HCT116 (cell line): ENCODE measurements at regions not wholly inside any gene's neighbourhood (a gene's known extent, or its start where the extent isn't known, plus 50 kb on each side); places are given as distances from the start of the nearest gene placed in this dataset.

Source experiments
- ATAC-seq: fragments of 200-7000 bp; cut with Tn5 transposase; 2 replicates; pipeline ENCODE4 v1.9.1; 2020; ENCODE audit warnings: mild to moderate bottlenecking, moderate library complexity
- BruUV-seq: library from RNA; stranded (reverse); fragments of 400-500 nt; replicated peaks from 2 replicates; lab custom pipeline; 2021; lab: Mats Ljungman, UMichigan
- CTCF ChIA-PET: fragments of 300-600 bp; sonication (Branson Sonifier 250); formaldehyde crosslinking; loops from one replicate; lab custom pipeline; 2021; ENCODE audit warnings: antibody characterized with exemption; lab: Charles Lee
- POLR2A ChIA-PET: fragments of 300-600, 350-600 bp; sonication (Branson Sonifier 250); formaldehyde crosslinking; loops from one replicate; lab custom pipeline; 2021; ENCODE audit warnings: antibody characterized with exemption; lab: Charles Lee
- RAD21 ChIA-PET, 2 experiments: fragments of 300-600 bp; sonication (Branson Sonifier 250); formaldehyde crosslinking; loops; one replicate each; lab custom pipeline; 2023; ENCODE audit warnings: low total read pairs in 2 of 2; ENCODE audit not compliant: uncharacterized antibody in 2 of 2, unreplicated experiment in 2 of 2, low non-redundant PET in 1 of 2; lab: Charles Lee
- DNase-seq: peaks from one replicate; pipeline ENCODE4 v3.0.0-alpha.2; 2010; ENCODE audit warnings: low read depth, low spot score
- H2AFZ ChIP-seq: fragments of 200-600 bp; shearing (Covaris generic), sonication (generic); 2 replicates; pipeline ENCODE4 v1.6.1; 2017; ENCODE audit warnings: low read depth, mixed run types, mixed read lengths, antibody characterized with exemption, low read length; ENCODE audit not compliant: poor library complexity, severe bottlenecking
- H3K27ac ChIP-seq: 2 replicates; pipeline ENCODE4 v1.5.1; 2012; ENCODE audit warnings: low read depth, low read length
- H3K27me3 ChIP-seq: fragments of 200-600 bp; sonication (generic); 2 replicates; pipeline ENCODE4 v1.6.1; 2016; ENCODE audit warnings: mixed run types, low read length, mixed read lengths; ENCODE audit not compliant: insufficient read depth
- H3K36me3 ChIP-seq, 2 experiments: fragments of 200-500 bp in 1 of 2; fragments of 200-600 bp in 1 of 2; sonication (Bioruptor generic) in 1 of 2; sonication (generic) in 1 of 2; 2 replicates each; pipeline versions ENCODE4 v1.5.1 to v1.6.1; 2014 to 2016; ENCODE audit warnings: low read length in 2 of 2, inconsistent platforms in 1 of 2, mixed read lengths in 1 of 2, mixed run types in 1 of 2; ENCODE audit not compliant: insufficient read depth in 2 of 2, control insufficient read depth in 1 of 2
- H3K4me1 ChIP-seq, 2 experiments: fragments of 200-600 bp in 1 of 2; sonication (generic) in 1 of 2; 2 replicates each; pipeline versions ENCODE4 v1.5.1 to v1.6.1; 2012 to 2017; ENCODE audit warnings: low read length in 2 of 2, inconsistent platforms in 1 of 2, mild to moderate bottlenecking in 1 of 2, mixed read lengths in 1 of 2, mixed run types in 1 of 2, moderate library complexity in 1 of 2; ENCODE audit not compliant: insufficient read depth in 2 of 2, control insufficient read depth in 1 of 2
- H3K4me2 ChIP-seq: fragments of 200-600 bp; sonication (generic); 2 replicates; pipeline ENCODE4 v1.6.1; 2017; ENCODE audit warnings: mixed run types, low read length, mixed read lengths
- H3K4me3 ChIP-seq, 2 experiments: fragments of 200-600 bp in 1 of 2; sonication (generic) in 1 of 2; replicated peaks in 1 of 2; 2 replicates each; pipeline ENCODE4 v1.5.1; 2011 to 2016; ENCODE audit warnings: low read length in 2 of 2, control low read depth in 1 of 2, low read depth in 1 of 2, mild to moderate bottlenecking in 1 of 2, mixed read lengths in 1 of 2, mixed run types in 1 of 2
- H3K79me2 ChIP-seq: fragments of 200-600 bp; sonication (generic); 2 replicates; pipeline ENCODE4 v1.6.1; 2017; ENCODE audit warnings: mild to moderate bottlenecking, mixed run types, low read length, moderate library complexity, mixed read lengths; ENCODE audit not compliant: insufficient read depth
- H3K9ac ChIP-seq: fragments of 200-600 bp; sonication (generic); 2 replicates; pipeline ENCODE4 v1.6.1; 2016; ENCODE audit warnings: low read length, mixed read lengths
- H3K9me2 ChIP-seq: fragments of 200-600 bp; sonication (generic), shearing (Covaris generic); 2 replicates; pipeline ENCODE4 v1.6.1; 2017; ENCODE audit warnings: mixed run types, mild to moderate bottlenecking, moderate library complexity; ENCODE audit not compliant: insufficient read depth
- H3K9me3 ChIP-seq, 2 experiments: fragments of 200-500 bp in 1 of 2; fragments of 200-600 bp in 1 of 2; sonication (Bioruptor generic) in 1 of 2; sonication (generic) in 1 of 2; 2 replicates each; pipeline ENCODE4 v1.6.1; 2014 to 2017; ENCODE audit warnings: low read length in 2 of 2, mixed read lengths in 2 of 2, inconsistent platforms in 1 of 2, low read depth in 1 of 2, mild to moderate bottlenecking in 1 of 2, mixed run types in 1 of 2, moderate library complexity in 1 of 2; ENCODE audit not compliant: control insufficient read depth in 1 of 2, insufficient read depth in 1 of 2
- H4K20me1 ChIP-seq: fragments of 200-600 bp; sonication (generic), shearing (Covaris generic); 2 replicates; pipeline ENCODE4 v1.6.1; 2017; ENCODE audit warnings: mixed run types, mild to moderate bottlenecking, moderate library complexity; ENCODE audit not compliant: insufficient read depth
- CBX3 ChIP-seq: IDR thresholded peaks from 2 replicates; pipeline ENCODE4 v1.6.1; 2012; ENCODE audit warnings: low read depth
- EGR1 ChIP-seq: IDR thresholded peaks from 2 replicates; pipeline ENCODE4 v1.6.1; 2012; ENCODE audit warnings: low read depth
- ELF1 ChIP-seq: IDR thresholded peaks from 2 replicates; pipeline ENCODE4 v1.6.1; 2012; ENCODE audit warnings: low read depth, borderline replicate concordance
- JUND ChIP-seq: IDR thresholded peaks from 2 replicates; pipeline ENCODE4 v1.6.1; 2012
- POLR2A ChIP-seq: IDR thresholded peaks from 2 replicates; pipeline ENCODE4 v1.7.0; 2011; ENCODE audit warnings: borderline replicate concordance; ENCODE audit not compliant: insufficient read depth, insufficient read length; ENCODE audit errors: extremely low read depth
- RAD21 ChIP-seq: IDR thresholded peaks from 2 replicates; pipeline ENCODE4 v1.6.1; 2012; ENCODE audit warnings: low read depth, mild to moderate bottlenecking
- SIN3A ChIP-seq: IDR thresholded peaks from 2 replicates; pipeline ENCODE4 v1.6.1; 2012; ENCODE audit warnings: low read depth
- SP1 ChIP-seq: IDR thresholded peaks from 2 replicates; pipeline ENCODE4 v1.6.1; 2012; ENCODE audit warnings: low read depth
- SRF ChIP-seq: IDR thresholded peaks from 2 replicates; pipeline ENCODE4 v1.6.1; 2012; ENCODE audit warnings: low read depth
- ZNF274 ChIP-seq: fragments of 200-500 bp; sonication (Bioruptor generic); IDR thresholded peaks from 2 replicates; pipeline ENCODE4 v1.6.1; 2014; ENCODE audit warnings: mild to moderate bottlenecking, low read depth, low read length, inconsistent platforms
- intact Hi-C: fragments of 100-400 bp; cut with micrococcal nuclease; formaldehyde crosslinking; loops from 2 replicates; pipeline ENCODE4 v1.10.0; 2022
- TF ChIP-seq, protein P1 (sequence below), 3 experiments: fragments of 200-600 bp in 1 of 3; sonication (generic) in 1 of 3; IDR thresholded peaks in 2 of 3; conservative IDR thresholded peaks in 1 of 3; 2 replicates each; pipeline ENCODE4 v1.5.1; 2012 to 2017; ENCODE audit warnings: low read depth in 2 of 3, low read length in 2 of 3, antibody characterized with exemption in 1 of 3, borderline replicate concordance in 1 of 3, control low read depth in 1 of 3, mild to moderate bottlenecking in 1 of 3, mixed read lengths in 1 of 3, mixed run types in 1 of 3, moderate library complexity in 1 of 3; ENCODE audit not compliant: insufficient read depth in 1 of 3
- TF ChIP-seq, protein P2 (sequence below): IDR thresholded peaks from 2 replicates; pipeline ENCODE4 v1.6.1; 2012

DNA sequence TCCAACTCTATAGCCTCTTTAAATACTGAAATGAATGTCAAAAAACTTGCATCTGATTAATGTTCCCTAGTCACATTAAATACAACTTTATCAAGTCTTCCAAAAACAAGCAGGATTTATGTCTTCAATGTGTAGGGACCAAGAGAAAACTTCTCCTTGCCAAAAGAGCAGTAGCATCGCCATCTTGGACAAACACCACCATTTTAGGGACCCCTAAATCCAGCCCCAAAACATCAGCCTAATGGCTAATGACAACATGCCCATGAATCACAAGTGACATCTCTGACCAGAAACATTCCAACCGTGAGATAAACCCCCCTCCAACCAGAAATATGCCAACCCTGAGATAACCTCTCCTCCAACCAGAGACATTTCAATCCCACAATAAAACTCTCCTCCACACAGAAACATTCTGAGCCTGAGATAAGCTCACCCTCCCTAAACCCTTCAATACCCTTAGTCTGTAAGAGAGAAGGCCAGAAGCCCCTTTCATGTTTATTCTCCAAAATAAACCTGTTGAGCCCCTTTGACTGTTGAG, 697.4 kb downstream of the TRAM1L1 start:
- ChIA-PET CTCF (no interaction called here), RAD21 (no interaction called here), POLR2A (no interaction called here)
- Histone ChIP-seq H3K4me3 (no peak overlapping the region), H3K9me3 (no peaks in the 10 kb centered on the region), H2AFZ (no peak overlapping the region), H4K20me1 (no peaks in the 10 kb centered on the region), H3K27ac (no peak overlapping the region), H3K27me3 (no peaks in the 10 kb centered on the region), H3K79me2 (no peaks in the 10 kb centered on the region), H3K4me1 (no peaks in the 10 kb centered on the region), H3K9ac (no peak overlapping the region), H3K9me2 (no peaks in the 10 kb centered on the region), H3K36me3 (no peaks in the 10 kb centered on the region), H3K4me2 (no peak overlapping the region)
- TF ChIP-seq, protein P1, sequence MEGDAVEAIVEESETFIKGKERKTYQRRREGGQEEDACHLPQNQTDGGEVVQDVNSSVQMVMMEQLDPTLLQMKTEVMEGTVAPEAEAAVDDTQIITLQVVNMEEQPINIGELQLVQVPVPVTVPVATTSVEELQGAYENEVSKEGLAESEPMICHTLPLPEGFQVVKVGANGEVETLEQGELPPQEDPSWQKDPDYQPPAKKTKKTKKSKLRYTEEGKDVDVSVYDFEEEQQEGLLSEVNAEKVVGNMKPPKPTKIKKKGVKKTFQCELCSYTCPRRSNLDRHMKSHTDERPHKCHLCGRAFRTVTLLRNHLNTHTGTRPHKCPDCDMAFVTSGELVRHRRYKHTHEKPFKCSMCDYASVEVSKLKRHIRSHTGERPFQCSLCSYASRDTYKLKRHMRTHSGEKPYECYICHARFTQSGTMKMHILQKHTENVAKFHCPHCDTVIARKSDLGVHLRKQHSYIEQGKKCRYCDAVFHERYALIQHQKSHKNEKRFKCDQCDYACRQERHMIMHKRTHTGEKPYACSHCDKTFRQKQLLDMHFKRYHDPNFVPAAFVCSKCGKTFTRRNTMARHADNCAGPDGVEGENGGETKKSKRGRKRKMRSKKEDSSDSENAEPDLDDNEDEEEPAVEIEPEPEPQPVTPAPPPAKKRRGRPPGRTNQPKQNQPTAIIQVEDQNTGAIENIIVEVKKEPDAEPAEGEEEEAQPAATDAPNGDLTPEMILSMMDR (IDR thresholded peaks at IDR 0.05 in 2 of 3, conservative IDR thresholded peaks at IDR 0.05 in 1 of 3; ENCODE audit: borderline replicate concordance in 1 of 3, insufficient read depth in 1 of 3, low read depth in 2 of 3, low read length in 2 of 3), result no peak
- no peak for TF ChIP-seq JUND
- TF ChIP-seq SRF, result no peak
- no peak for TF ChIP-seq ELF1
- no peak for TF ChIP-seq RAD21
- ATAC-seq (no peak), DNase-seq (no peak)
- no TSS peak for BruUV-seq
- intact Hi-C loops, result no loop called here

DNA sequence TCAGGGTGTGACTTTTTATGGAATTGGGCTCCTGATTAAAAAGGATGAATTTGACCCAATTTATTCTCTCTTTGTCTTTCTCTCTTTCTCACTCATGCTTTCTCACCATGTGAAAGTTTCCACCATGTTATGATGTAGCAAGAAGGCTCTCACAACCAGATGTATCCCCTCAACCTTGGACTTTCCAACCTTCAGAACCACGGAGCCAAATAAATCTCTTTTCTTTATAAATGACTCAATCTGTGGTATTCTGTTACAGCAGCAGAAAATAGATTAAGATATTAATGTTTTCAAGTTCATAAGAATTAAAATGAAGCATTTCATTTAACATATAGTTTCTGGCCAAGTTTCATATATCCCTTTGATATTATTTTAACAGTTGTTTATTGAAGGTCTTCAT, 698.5 kb downstream of the TRAM1L1 start:
- no TSS peak for BruUV-seq
- ChIA-PET CTCF (no interaction called here), RAD21 (no interaction called here), POLR2A (no interaction called here)
- Histone ChIP-seq H2AFZ (peak overlapping the region; percentile 6), H3K9me3 (no peaks in the 10 kb centered on the region), H3K79me2 (no peaks in the 10 kb centered on the region), H3K4me3 (no peak overlapping the region), H3K27me3 (no peaks in the 10 kb centered on the region), H3K9ac (no peak overlapping the region), H3K4me2 (no peak overlapping the region), H4K20me1 (no peaks in the 10 kb centered on the region), H3K27ac (no peak overlapping the region), H3K9me2 (no peaks in the 10 kb centered on the region), H3K36me3 (no peaks in the 10 kb centered on the region), H3K4me1 (no peaks in the 10 kb centered on the region)
- intact Hi-C loops, result no loop called here
- TF ChIP-seq SIN3A (no peak), CBX3 (no peak), EGR1 (no peak), POLR2A (no peak), SP1 (no peak), ZNF274 (no peak), JUND (no peak)
- TF ChIP-seq, protein P2, sequence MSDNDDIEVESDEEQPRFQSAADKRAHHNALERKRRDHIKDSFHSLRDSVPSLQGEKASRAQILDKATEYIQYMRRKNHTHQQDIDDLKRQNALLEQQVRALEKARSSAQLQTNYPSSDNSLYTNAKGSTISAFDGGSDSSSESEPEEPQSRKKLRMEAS, result no peak
- DNase-seq (no peak), ATAC-seq (no peak)
